IMR-90 (cell line): ENCODE measurements at regions not wholly inside any gene's neighbourhood (a gene's known extent, or its start where the extent isn't known, plus 50 kb on each side); places are given as distances from the start of the nearest gene placed in this dataset.

Experiments used
- ATAC-seq: fragments of 200-7000 bp; cut with Tn5 transposase; 2 replicates; pipeline ENCODE4 v1.9.1; 2020; ENCODE audit warnings: low read depth, mild to moderate bottlenecking, moderate library complexity
- BruUV-seq: library from RNA; stranded (reverse); fragments of 400-500 nt; replicated peaks from 2 replicates; lab custom pipeline; 2021; lab: Mats Ljungman, UMichigan
- CTCF ChIA-PET: fragments of 300-600 bp; formaldehyde crosslinking; extraction: SDS; loops from one replicate; lab custom pipeline; 2021; ENCODE audit warnings: antibody characterized with exemption; lab: Yijun Ruan, JAX
- POLR2A ChIA-PET: fragments of 300-600 bp; sonication (Branson Sonifier 250); formaldehyde crosslinking; loops from one replicate; lab custom pipeline; 2022; ENCODE audit warnings: antibody characterized with exemption; ENCODE audit not compliant: unreplicated experiment; lab: Charles Lee
- DNase-seq: peaks from one replicate; pipeline ENCODE4 v3.0.0; 2013
- H2AFZ ChIP-seq: replicated peaks from 2 replicates; pipeline ENCODE3; 2013; ENCODE audit warnings: low read length, mild to moderate bottlenecking; ENCODE audit not compliant: poor library complexity
- H2AK5ac ChIP-seq: 2 replicates; pipeline ENCODE4 v1.6.1; 2013; ENCODE audit warnings: low read depth, low read length, inconsistent platforms
- H2AK9ac ChIP-seq: replicated peaks from 2 replicates; pipeline ENCODE3; 2013; ENCODE audit warnings: mild to moderate bottlenecking, low read depth, low read length, moderate library complexity; ENCODE audit not compliant: poor library complexity
- H2BK120ac ChIP-seq: 2 replicates; pipeline ENCODE4 v1.6.1; 2013; ENCODE audit warnings: low read depth, low read length, inconsistent platforms
- H2BK15ac ChIP-seq: 3 replicates; pipeline ENCODE4 v1.6.1; 2013; ENCODE audit warnings: low read depth, low read length, inconsistent platforms
- H2BK20ac ChIP-seq: 2 replicates; pipeline ENCODE4 v1.6.1; 2013; ENCODE audit warnings: low read depth, mild to moderate bottlenecking, inconsistent platforms, low read length, moderate library complexity
- H2BK5ac ChIP-seq: 2 replicates; pipeline ENCODE4 v1.6.1; 2013; ENCODE audit warnings: mild to moderate bottlenecking, low read depth, low read length, inconsistent platforms; ENCODE audit not compliant: poor library complexity, severe bottlenecking
- H3K14ac ChIP-seq: replicated peaks from 2 replicates; pipeline ENCODE4 v1.6.1; 2013; ENCODE audit warnings: low read depth, low read length, inconsistent platforms
- H3K18ac ChIP-seq: 2 replicates; pipeline ENCODE4 v1.6.1; 2013; ENCODE audit warnings: low read depth, low read length, control low read depth
- H3K23ac ChIP-seq: 2 replicates; pipeline ENCODE4 v1.6.1; 2013; ENCODE audit warnings: low read depth, low read length, inconsistent platforms
- H3K27ac ChIP-seq: 2 replicates; pipeline ENCODE4 v1.5.1; 2013; ENCODE audit warnings: mild to moderate bottlenecking, control low read depth, low read length; ENCODE audit not compliant: insufficient read depth
- H3K27me3 ChIP-seq: 2 replicates; pipeline ENCODE4 v1.6.1; 2013; ENCODE audit warnings: low read length; ENCODE audit not compliant: control insufficient read depth, insufficient read depth
- H3K36me3 ChIP-seq: 2 replicates; pipeline ENCODE4 v1.6.1; 2013; ENCODE audit warnings: low read length, mixed read lengths; ENCODE audit not compliant: control insufficient read depth, insufficient read depth
- H3K4ac ChIP-seq: 2 replicates; pipeline ENCODE4 v1.6.1; 2013; ENCODE audit warnings: low read depth, low read length, inconsistent platforms
- H3K4me1 ChIP-seq: 2 replicates; pipeline ENCODE4 v1.6.1; 2013; ENCODE audit warnings: low read length, mixed read lengths; ENCODE audit not compliant: control insufficient read depth, insufficient read depth
- H3K4me2 ChIP-seq: 2 replicates; pipeline ENCODE4 v1.6.1; 2013; ENCODE audit warnings: low read depth, mild to moderate bottlenecking, control low read depth, low read length, moderate library complexity
- H3K4me3 ChIP-seq: 2 replicates; pipeline ENCODE4 v1.5.1; 2013; ENCODE audit warnings: low read depth, mild to moderate bottlenecking, control low read depth, low read length, moderate library complexity; ENCODE audit not compliant: insufficient read depth
- H3K56ac ChIP-seq: 2 replicates; pipeline ENCODE4 v1.6.1; 2013; ENCODE audit warnings: low read length, inconsistent platforms; ENCODE audit not compliant: insufficient read depth; ENCODE audit errors: extremely low read depth
- H3K79me1 ChIP-seq, 2 experiments: 2 replicates each; pipeline ENCODE4 v1.6.1; 2013; ENCODE audit warnings: low read length in 2 of 2, inconsistent platforms in 1 of 2, low read depth in 1 of 2
- H3K9ac ChIP-seq: 2 replicates; pipeline ENCODE4 v1.6.1; 2013; ENCODE audit warnings: low read depth, low read length, control low read depth
- H3K9me1 ChIP-seq: 2 replicates; pipeline ENCODE4 v1.6.1; 2013; ENCODE audit warnings: low read length, inconsistent platforms; ENCODE audit not compliant: insufficient read depth
- H3K9me3 ChIP-seq: 2 replicates; pipeline ENCODE4 v1.6.1; 2013; ENCODE audit warnings: low read length; ENCODE audit not compliant: control insufficient read depth, insufficient read depth
- H4K20me1 ChIP-seq: 2 replicates; pipeline ENCODE4 v1.6.1; 2013; ENCODE audit warnings: low read length, inconsistent platforms; ENCODE audit not compliant: insufficient read depth
- H4K5ac ChIP-seq: 2 replicates; pipeline ENCODE4 v1.6.1; 2013; ENCODE audit warnings: mild to moderate bottlenecking, low read depth, low read length, control low read depth
- H4K8ac ChIP-seq, 2 experiments: 2 replicates each; pipeline ENCODE4 v1.6.1; 2013; ENCODE audit warnings: low read depth in 2 of 2, low read length in 2 of 2, control low read depth in 1 of 2, inconsistent platforms in 1 of 2
- H4K91ac ChIP-seq: 2 replicates; pipeline ENCODE4 v1.6.1; 2013; ENCODE audit warnings: low read depth, low read length, inconsistent platforms; ENCODE audit not compliant: insufficient read depth
- BHLHE40 ChIP-seq: fragments of 150-350 bp; IDR thresholded peaks from 2 replicates; pipeline ENCODE4 v1.6.1; 2016; ENCODE audit warnings: mild to moderate bottlenecking, low read depth, low read length
- CEBPB ChIP-seq: IDR thresholded peaks from 2 replicates; pipeline ENCODE4 v1.6.1; 2012; ENCODE audit warnings: low read depth, low read length, improper control_type of control experiment
- CHD1 ChIP-seq: IDR thresholded peaks from 2 replicates; pipeline ENCODE4 v1.6.1; 2012; ENCODE audit warnings: low read depth, low read length, improper control_type of control experiment
- NFE2L2 ChIP-seq: fragments of 150-350 bp; IDR thresholded peaks from 2 replicates; pipeline ENCODE4 v1.6.1; 2016; ENCODE audit warnings: low read depth, mild to moderate bottlenecking, low read length
- RAD21 ChIP-seq: IDR thresholded peaks from 2 replicates; pipeline ENCODE4 v1.6.1; 2012; ENCODE audit warnings: low read length, improper control_type of control experiment
- SMC3 ChIP-seq: fragments of 150-350 bp; IDR thresholded peaks from 2 replicates; pipeline ENCODE4 v1.6.1; 2016; ENCODE audit warnings: low read depth, mild to moderate bottlenecking, antibody characterized with exemption, low read length, moderate library complexity
- whole genome bisulfite sequencing, 2 experiments: methylation state at CpG; one replicate each; pipeline versions ENCODE4 v1.1.5 to v1.1.7; 2013; ENCODE audit warnings: missing lambda C conversion rate in 2 of 2; ENCODE audit not compliant: insufficient read length in 1 of 2; ENCODE audit errors: extremely low coverage in 2 of 2; 5-methylcytosine and 5-hydroxymethylcytosine counted together
- dilution Hi-C: fragments of 300-500 bp; cut with HindIII; formaldehyde crosslinking; loops from one replicate; pipeline ENCODE4 v1.14.3; 2018; ENCODE audit warnings: low sequenced_read_pairs; ENCODE audit not compliant: unreplicated experiment
- in situ Hi-C: fragments of 300-500 bp; cut with MboI; formaldehyde crosslinking; loops from 3 replicates; pipeline ENCODE4 v1.14.3; 2019; ENCODE audit warnings: low sequenced_read_pairs, inconsistent platforms, mixed read lengths
- intact Hi-C: fragments of 100-400 bp; cut with micrococcal nuclease; formaldehyde crosslinking; loops from 2 replicates; pipeline ENCODE4 v1.10.0; 2022

- H3K79me1 ChIP-seq, result no peaks in the 10 kb centered on the region
- H3K4me1 ChIP-seq, result no peaks in the 10 kb centered on the region
- in situ Hi-C loops (no loop called here), intact Hi-C loops (no loop called here), dilution Hi-C loops (no loop called here)
- no peak overlapping the region for H2AFZ ChIP-seq
- no CpG with 5 or more reads among the region's 7 CpGs for WGBS, 2 experiments
- no peak overlapping the region for H2AK5ac ChIP-seq
- H2BK120ac ChIP-seq, result no peak overlapping the region
- H3K4me2 ChIP-seq, result no peak overlapping the region
- ATAC-seq, result no peak
- no peak overlapping the region for H3K27ac ChIP-seq
- H4K5ac ChIP-seq, result no peak overlapping the region
- no peak overlapping the region for H2BK20ac ChIP-seq
- H3K23ac ChIP-seq, result no peak overlapping the region
- H3K36me3 ChIP-seq, result no peaks in the 10 kb centered on the region
- ChIA-PET POLR2A (no interaction called here), CTCF (interaction anchor here (1.7 to 2.3 kb wide), 2 partner anchors 9 to 24 kb away, joined by 7 to 10 read pairs; no protein-coding TSS in a partner anchor)
- DNase-seq, result no peak
- no peak overlapping the region for H2BK15ac ChIP-seq
- H3K14ac ChIP-seq, result no peak overlapping the region
- no TSS peak for BruUV-seq
- H2AK9ac ChIP-seq, result no peak overlapping the region
- H3K9ac ChIP-seq, result no peak overlapping the region
- peaks cover 19% of the 10 kb centered on the region for H3K27me3 ChIP-seq
- H3K18ac ChIP-seq, result no peak overlapping the region
- no peak overlapping the region for H4K8ac ChIP-seq
- no peak overlapping the region for H3K4ac ChIP-seq
- H3K4me3 ChIP-seq, result no peak overlapping the region
- no peaks in the 10 kb centered on the region for H4K20me1 ChIP-seq
- no peak overlapping the region for H3K56ac ChIP-seq
- TF ChIP-seq CEBPB (no peak), NFE2L2 (no peak), RAD21 (no peak), CHD1 (no peak), BHLHE40 (no peak), SMC3 (no peak)
- H3K9me1 ChIP-seq, result no peaks in the 10 kb centered on the region
- no peaks in the 10 kb centered on the region for H3K9me3 ChIP-seq
- H2BK5ac ChIP-seq, result no peak overlapping the region
- no peak overlapping the region for H4K91ac ChIP-seq
Observed at GRCh38 chr15:79209116-79209515, 73.4 kb upstream of the ANKRD34C start.
